Astrocyte of the cerebellum (primary cell): ENCODE measurements at regions not wholly inside any gene's neighbourhood (a gene's known extent, or its start where the extent isn't known, plus 50 kb on each side); places are given as distances from the start of the nearest gene placed in this dataset.

ENCODE experiments used
- DNase-seq: peaks from one replicate; pipeline ENCODE4 v3.0.0-alpha.2; 2011; ENCODE audit warnings: low read depth
- H3K4me3 ChIP-seq: 2 replicates; pipeline ENCODE4 v1.5.1; 2011; ENCODE audit warnings: mild to moderate bottlenecking, low read depth, low read length, moderate library complexity
- in situ Hi-C: cut with HindIII; loops from 2 replicates; pipeline ENCODE4 v1.10.0; 2017; ENCODE audit warnings: low sequenced_read_pairs
- TF ChIP-seq, protein P1 (sequence below): IDR thresholded peaks from 2 replicates; pipeline ENCODE4 v1.5.1; 2012; ENCODE audit warnings: low read length, low read depth, moderate library complexity, mild to moderate bottlenecking; ENCODE audit errors: missing control alignments

DNA sequence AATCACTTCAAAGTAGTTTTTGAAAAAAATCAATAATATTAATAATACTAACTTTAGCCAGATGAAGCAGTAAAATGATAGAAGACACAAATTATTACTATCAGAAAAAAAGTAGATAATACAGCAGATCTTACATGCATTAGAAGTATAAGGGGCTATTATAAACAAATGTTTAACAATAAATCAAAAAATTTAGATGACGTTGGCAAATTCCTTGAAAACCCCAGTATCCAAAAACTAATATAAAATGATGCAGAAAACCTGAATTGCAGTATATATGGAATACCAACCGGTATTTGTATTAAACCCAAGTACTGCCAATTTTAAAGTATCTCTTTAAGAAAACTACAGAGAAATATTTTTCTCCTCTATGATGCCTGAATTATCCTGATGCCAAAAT lies 573.3 kb upstream of the CTNND2 start:
- no peak for DNase-seq
- no peak overlapping the region for H3K4me3 ChIP-seq
- in situ Hi-C loops = no loop called here
- TF ChIP-seq, protein P1, sequence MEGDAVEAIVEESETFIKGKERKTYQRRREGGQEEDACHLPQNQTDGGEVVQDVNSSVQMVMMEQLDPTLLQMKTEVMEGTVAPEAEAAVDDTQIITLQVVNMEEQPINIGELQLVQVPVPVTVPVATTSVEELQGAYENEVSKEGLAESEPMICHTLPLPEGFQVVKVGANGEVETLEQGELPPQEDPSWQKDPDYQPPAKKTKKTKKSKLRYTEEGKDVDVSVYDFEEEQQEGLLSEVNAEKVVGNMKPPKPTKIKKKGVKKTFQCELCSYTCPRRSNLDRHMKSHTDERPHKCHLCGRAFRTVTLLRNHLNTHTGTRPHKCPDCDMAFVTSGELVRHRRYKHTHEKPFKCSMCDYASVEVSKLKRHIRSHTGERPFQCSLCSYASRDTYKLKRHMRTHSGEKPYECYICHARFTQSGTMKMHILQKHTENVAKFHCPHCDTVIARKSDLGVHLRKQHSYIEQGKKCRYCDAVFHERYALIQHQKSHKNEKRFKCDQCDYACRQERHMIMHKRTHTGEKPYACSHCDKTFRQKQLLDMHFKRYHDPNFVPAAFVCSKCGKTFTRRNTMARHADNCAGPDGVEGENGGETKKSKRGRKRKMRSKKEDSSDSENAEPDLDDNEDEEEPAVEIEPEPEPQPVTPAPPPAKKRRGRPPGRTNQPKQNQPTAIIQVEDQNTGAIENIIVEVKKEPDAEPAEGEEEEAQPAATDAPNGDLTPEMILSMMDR = no peak

DNA sequence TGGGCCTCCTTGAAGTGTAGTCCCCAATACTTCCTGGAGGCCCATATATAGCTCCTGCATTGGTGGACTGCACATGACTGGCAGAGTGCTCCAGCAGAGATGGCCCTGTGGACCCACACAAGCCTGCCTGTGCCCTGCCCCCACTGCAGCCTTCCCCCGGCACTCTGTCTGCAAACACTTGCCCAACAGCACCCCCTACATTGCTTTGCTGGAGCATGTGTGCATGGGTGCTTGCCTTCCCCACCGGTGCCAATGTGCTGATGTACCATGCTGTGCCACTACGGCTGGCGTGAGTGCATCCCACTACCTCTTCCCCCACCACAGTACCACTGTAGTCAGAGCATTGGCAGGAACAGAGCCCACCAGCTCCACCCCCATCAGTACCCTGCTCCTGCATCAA lies 563.6 kb upstream of the CTNND2 start:
- no peak for DNase-seq
- in situ Hi-C loops = no loop called here
- no peak overlapping the region for H3K4me3 ChIP-seq
- TF ChIP-seq, protein P1 = no peak

DNA sequence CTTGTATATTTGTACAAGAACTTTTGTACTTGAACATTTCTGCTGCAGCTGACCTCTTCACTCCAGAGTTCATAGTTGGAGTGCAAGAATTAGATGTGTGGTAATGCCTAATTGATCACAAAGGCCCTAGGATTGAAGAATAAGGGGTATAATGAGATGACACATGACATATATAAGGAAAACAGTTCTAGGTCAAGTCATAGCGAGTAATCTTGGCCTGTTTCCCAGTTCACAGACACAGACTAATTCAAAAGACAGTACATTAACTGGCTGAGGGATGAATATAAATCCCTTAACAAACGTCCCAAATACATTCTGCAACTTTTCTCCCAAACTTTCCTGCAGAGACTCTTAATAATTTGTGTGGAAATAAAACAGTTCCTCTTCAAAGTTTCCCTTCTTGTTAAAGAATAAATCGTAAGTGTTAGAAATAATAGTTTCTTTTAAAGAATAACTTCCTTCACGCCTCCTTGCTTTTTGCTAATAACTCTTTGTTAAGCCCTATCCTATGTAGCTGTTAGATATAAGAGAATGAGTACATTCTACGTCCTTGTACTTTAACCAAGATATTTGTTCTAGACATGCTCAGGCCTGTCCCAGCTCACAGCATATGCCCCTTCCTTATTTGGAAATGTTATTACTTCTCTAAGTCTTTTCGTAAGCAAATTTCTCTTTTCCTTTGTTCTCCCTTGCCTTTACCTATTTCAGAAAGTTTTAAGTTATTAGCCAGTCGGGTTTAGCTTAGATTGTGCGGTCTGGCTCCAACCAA lies 556.4 kb upstream of the CTNND2 start:
- H3K4me3 ChIP-seq = no peak overlapping the region
- DNase-seq = no peak
- TF ChIP-seq, protein P1 = no peak
- in situ Hi-C loops = no loop called here

DNA sequence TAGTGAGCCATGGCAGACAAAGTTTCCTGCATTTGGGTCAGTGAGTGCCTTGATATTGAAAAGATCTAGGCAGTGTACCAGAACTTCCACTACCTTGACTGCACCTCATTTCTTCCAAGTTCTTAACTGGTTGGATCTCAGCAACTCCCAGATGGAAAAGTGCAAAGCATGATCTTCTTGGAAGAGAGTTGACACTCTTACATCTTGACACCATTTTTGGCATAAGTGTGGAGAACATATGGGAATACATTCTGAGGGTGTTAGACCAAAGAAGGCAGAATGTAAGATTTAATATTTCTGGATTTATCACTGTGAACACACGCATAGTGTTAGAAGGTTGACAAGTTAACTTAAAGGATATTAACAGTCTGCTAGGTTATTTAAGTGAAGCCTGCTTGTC lies 555.1 kb upstream of the CTNND2 start:
- H3K4me3 ChIP-seq = no peak overlapping the region
- TF ChIP-seq, protein P1 = no peak
- DNase-seq = no peak
- in situ Hi-C loops = no loop called here

DNA sequence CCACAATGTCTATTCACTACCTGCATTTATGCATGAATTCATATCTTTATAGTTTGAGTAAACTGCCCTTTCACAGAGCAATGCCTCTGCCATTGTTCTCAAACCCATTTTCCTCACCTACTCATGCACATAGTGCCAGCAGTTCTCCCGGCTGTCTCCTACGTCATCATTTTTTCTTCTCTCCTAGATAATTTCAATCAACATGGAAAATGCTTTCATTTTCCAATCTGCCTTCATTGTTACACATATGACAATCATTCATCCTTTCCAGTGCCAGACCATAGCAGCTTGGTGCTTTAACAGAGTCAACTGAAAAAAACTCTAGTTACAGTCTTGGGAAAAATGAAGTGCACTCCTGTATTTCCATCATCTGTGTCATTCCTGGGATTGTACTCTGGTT lies 514.8 kb upstream of the CTNND2 start:
- no peak overlapping the region for H3K4me3 ChIP-seq
- TF ChIP-seq, protein P1 = no peak
- in situ Hi-C loops = no loop called here
- DNase-seq = no peak

DNA sequence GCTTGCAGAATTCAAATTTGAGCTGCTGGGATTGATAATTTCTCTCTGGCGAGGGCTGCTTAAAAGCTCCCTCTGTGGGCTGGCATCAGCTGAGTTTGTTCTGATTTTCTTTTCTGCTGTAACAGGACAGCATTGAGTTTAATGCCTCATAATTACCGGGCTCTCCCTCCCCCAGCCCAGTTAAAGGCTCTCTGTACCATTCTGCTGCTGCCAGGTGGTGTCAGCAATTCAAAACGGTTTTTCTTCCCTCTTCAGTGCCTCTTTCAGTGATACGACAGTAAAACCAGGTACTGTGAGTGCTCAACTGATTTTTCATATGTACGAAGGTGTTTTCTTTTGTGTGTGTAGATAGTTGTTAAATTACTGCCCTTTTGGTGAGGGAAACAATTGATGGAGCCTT lies 509.3 kb upstream of the CTNND2 start:
- H3K4me3 ChIP-seq = no peak overlapping the region
- DNase-seq = no peak
- in situ Hi-C loops = no loop called here
- TF ChIP-seq, protein P1 = no peak
